Fibroblast of lung (primary cell): ENCODE measurements at regions not wholly inside any gene's neighbourhood (a gene's known extent, or its start where the extent isn't known, plus 50 kb on each side); places are given as distances from the start of the nearest gene placed in this dataset.
A peak's percentile ranks its signal among the peaks of the same experiment; 100 is the strongest.

ENCODE experiments used
- DNase-seq, 2 donors: peaks; one replicate each; pipeline versions ENCODE4 v3.0.0 to v3.0.0-alpha.2; 2010; ENCODE audit warnings: low read depth in 2 of 2
- H2AFZ ChIP-seq: 2 replicates; pipeline ENCODE4 v1.5.1; 2012; ENCODE audit warnings: low read length, control low read depth, inconsistent platforms
- H3K27ac ChIP-seq: 2 replicates; pipeline ENCODE4 v1.5.1; 2011; ENCODE audit warnings: low read length, control low read depth; ENCODE audit not compliant: insufficient read depth
- H3K27me3 ChIP-seq: 2 replicates; pipeline ENCODE4 v1.5.1; 2011; ENCODE audit warnings: mild to moderate bottlenecking, low read length; ENCODE audit not compliant: control insufficient read depth, insufficient read depth
- H3K36me3 ChIP-seq: 2 replicates; pipeline ENCODE4 v1.5.1; 2011; ENCODE audit warnings: low read length; ENCODE audit not compliant: control insufficient read depth, insufficient read depth
- H3K4me1 ChIP-seq: 2 replicates; pipeline ENCODE4 v1.5.1; 2011; ENCODE audit warnings: low read length; ENCODE audit not compliant: control insufficient read depth, insufficient read depth; ENCODE audit errors: extremely low read depth
- H3K4me2 ChIP-seq: 2 replicates; pipeline ENCODE4 v1.5.1; 2011; ENCODE audit warnings: low read length, control low read depth; ENCODE audit not compliant: insufficient read depth; ENCODE audit errors: extremely low read depth
- H3K4me3 ChIP-seq, 4 experiments: fragments of 200-600 bp in 1 of 4; sonication (generic) in 1 of 4; replicated peaks in 1 of 4; 2 replicates each; pipeline ENCODE4 v1.5.1; 2011 to 2016; ENCODE audit warnings: low read length in 4 of 4, low read depth in 3 of 4, mild to moderate bottlenecking in 3 of 4, control low read depth in 2 of 4, inconsistent platforms in 1 of 4, mixed read lengths in 1 of 4; ENCODE audit not compliant: insufficient read depth in 1 of 4; ENCODE audit errors: control extremely low read depth in 1 of 4
- H3K79me2 ChIP-seq: 2 replicates; pipeline ENCODE4 v1.5.1; 2012; ENCODE audit warnings: mild to moderate bottlenecking, low read length, inconsistent platforms; ENCODE audit not compliant: control insufficient read depth, insufficient read depth
- H3K9ac ChIP-seq: 2 replicates; pipeline ENCODE4 v1.5.1; 2011; ENCODE audit warnings: mild to moderate bottlenecking, low read length, control low read depth; ENCODE audit not compliant: insufficient read depth
- H3K9me3 ChIP-seq: 2 replicates; pipeline ENCODE4 v1.5.1; 2012; ENCODE audit warnings: low read depth, low read length; ENCODE audit not compliant: control insufficient read depth, insufficient read depth
- H4K20me1 ChIP-seq: 2 replicates; pipeline ENCODE4 v1.5.1; 2011; ENCODE audit warnings: low read length; ENCODE audit not compliant: control insufficient read depth, insufficient read depth; ENCODE audit errors: extremely low read depth
- EZH2 ChIP-seq: IDR thresholded peaks from 2 replicates; pipeline ENCODE4 v1.5.1; 2012; ENCODE audit warnings: low read length, control low read depth, mild to moderate bottlenecking; ENCODE audit errors: missing control alignments
- TF ChIP-seq, protein P1 (sequence below), 2 donors: IDR thresholded peaks in 1 of 2; conservative IDR thresholded peaks in 1 of 2; 1 replicate in 1 of 2; 2 replicates in 1 of 2; pipeline ENCODE4 v1.5.1; 2011 to 2012; ENCODE audit warnings: low read length in 2 of 2, control low read depth in 1 of 2, inconsistent platforms in 1 of 2, low read depth in 1 of 2, mild to moderate bottlenecking in 1 of 2

DNA sequence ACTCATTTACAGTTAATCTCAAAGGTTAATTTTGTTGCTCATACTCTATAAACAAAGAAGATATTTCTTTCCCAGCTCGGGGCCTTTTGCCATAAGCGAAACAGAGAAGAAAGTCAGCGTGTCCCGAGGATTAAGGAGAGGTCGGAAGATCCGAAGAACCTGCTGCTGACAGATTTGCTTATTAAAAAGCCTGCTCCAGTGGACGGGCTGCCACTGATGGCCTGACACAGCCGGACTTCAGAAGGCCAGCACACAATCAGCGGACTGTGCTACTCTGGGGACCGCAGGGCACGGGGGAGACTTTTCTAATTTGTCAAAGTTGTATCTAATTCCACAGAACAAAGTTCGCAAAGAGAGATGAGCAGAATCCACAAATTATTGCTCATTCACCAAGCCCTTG is 315.4 kb downstream of the ETAA1 start:
- Histone ChIP-seq H3K36me3 (no peaks in the 10 kb centered on the region), H3K9me3 (no peaks in the 10 kb centered on the region), H3K27me3 (no peaks in the 10 kb centered on the region), H3K4me2 (peak overlapping the region; percentile 41), H4K20me1 (no peaks in the 10 kb centered on the region), H3K9ac (no peak overlapping the region), H3K4me1 (no peaks in the 10 kb centered on the region), H3K4me3 (no peak overlapping the region), H3K79me2 (no peaks in the 10 kb centered on the region), H2AFZ (peak overlapping the region; percentile 34), H3K27ac (no peak overlapping the region)
- TF ChIP-seq EZH2 = no peak
- TF ChIP-seq, protein P1, sequence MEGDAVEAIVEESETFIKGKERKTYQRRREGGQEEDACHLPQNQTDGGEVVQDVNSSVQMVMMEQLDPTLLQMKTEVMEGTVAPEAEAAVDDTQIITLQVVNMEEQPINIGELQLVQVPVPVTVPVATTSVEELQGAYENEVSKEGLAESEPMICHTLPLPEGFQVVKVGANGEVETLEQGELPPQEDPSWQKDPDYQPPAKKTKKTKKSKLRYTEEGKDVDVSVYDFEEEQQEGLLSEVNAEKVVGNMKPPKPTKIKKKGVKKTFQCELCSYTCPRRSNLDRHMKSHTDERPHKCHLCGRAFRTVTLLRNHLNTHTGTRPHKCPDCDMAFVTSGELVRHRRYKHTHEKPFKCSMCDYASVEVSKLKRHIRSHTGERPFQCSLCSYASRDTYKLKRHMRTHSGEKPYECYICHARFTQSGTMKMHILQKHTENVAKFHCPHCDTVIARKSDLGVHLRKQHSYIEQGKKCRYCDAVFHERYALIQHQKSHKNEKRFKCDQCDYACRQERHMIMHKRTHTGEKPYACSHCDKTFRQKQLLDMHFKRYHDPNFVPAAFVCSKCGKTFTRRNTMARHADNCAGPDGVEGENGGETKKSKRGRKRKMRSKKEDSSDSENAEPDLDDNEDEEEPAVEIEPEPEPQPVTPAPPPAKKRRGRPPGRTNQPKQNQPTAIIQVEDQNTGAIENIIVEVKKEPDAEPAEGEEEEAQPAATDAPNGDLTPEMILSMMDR (conservative IDR thresholded peaks at IDR 0.05 in 1 of 2, IDR thresholded peaks at IDR 0.05 in 1 of 2; ENCODE audit: low read depth in 1 of 2, low read length in 2 of 2) = no peak
- peak in 1 of 2 donors; percentile 18 for DNase-seq

DNA sequence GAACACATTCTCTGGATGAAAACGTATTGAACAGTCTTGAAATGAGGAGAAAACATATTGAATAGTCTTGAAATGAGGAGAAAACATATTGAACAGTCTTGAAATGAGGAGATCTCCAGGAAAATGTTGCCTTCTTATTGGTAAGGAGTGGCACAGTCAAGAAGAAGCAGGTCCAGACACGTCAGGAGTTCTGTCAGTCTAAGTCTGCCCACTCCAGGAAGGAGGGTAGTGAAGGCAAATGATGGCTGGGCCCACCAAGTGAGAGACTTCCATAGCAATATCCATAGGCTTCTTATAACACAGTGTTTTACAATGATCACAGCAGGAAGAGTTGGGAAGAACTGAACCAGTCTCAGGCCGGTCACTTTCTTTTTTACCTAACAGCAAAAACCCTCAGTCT is 316.2 kb downstream of the ETAA1 start:
- H3K27ac ChIP-seq = no peak overlapping the region
- no peaks in the 10 kb centered on the region for H3K36me3 ChIP-seq
- H3K79me2 ChIP-seq = no peaks in the 10 kb centered on the region
- DNase-seq = no peak
- H3K9me3 ChIP-seq = no peaks in the 10 kb centered on the region
- H3K27me3 ChIP-seq = no peaks in the 10 kb centered on the region
- no peak overlapping the region for H3K4me2 ChIP-seq
- no peaks in the 10 kb centered on the region for H3K4me1 ChIP-seq
- H4K20me1 ChIP-seq = no peaks in the 10 kb centered on the region
- H3K9ac ChIP-seq = no peak overlapping the region
- no peak overlapping the region for H2AFZ ChIP-seq
- TF ChIP-seq, protein P1 (conservative IDR thresholded peaks at IDR 0.05 in 1 of 2, IDR thresholded peaks at IDR 0.05 in 1 of 2; ENCODE audit: low read depth in 1 of 2, low read length in 2 of 2) = no peak
- no peak for TF ChIP-seq EZH2
- H3K4me3 ChIP-seq = no peak overlapping the region

DNA sequence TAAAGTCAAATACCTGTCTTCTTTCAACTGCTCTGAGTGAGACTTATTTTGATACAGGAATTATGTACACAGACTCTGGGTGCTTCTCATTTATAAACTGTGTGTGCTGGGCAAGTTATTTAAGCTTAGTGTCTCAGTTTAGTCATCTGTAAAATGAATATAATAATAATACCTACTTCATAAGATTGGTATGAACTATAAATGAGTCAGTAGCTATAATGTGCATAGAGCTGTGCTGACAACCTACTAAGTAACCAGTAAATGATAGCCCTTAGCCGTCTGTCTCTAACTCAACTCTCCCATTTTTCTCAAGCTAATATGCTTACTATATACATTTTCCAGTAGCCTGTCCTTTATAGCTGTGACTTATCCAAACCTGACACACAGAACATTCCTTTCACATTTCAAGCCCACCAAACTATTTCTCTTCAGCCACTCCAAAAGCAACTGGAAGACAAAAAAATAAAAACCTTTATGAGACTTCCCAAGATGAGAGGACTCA is 319.8 kb downstream of the ETAA1 start:
- H2AFZ ChIP-seq = no peak overlapping the region
- H3K4me2 ChIP-seq = no peak overlapping the region
- H3K4me3 ChIP-seq = no peak overlapping the region
- no peaks in the 10 kb centered on the region for H3K79me2 ChIP-seq
- no peaks in the 10 kb centered on the region for H3K27me3 ChIP-seq
- no peaks in the 10 kb centered on the region for H3K36me3 ChIP-seq
- TF ChIP-seq EZH2 = no peak
- TF ChIP-seq, protein P1 (conservative IDR thresholded peaks at IDR 0.05 in 1 of 2, IDR thresholded peaks at IDR 0.05 in 1 of 2; ENCODE audit: low read depth in 1 of 2, low read length in 2 of 2) = no peak
- no peak overlapping the region for H3K27ac ChIP-seq
- no peaks in the 10 kb centered on the region for H3K9me3 ChIP-seq
- H4K20me1 ChIP-seq = no peaks in the 10 kb centered on the region
- no peak overlapping the region for H3K9ac ChIP-seq
- DNase-seq = peak in 1 of 2 donors; percentile 10
- no peaks in the 10 kb centered on the region for H3K4me1 ChIP-seq
